CD1c-positive myeloid dendritic cell (primary cell): ENCODE measurements at regions not wholly inside any gene's neighbourhood (a gene's known extent, or its start where the extent isn't known, plus 50 kb on each side); places are given as distances from the start of the nearest gene placed in this dataset.
"Not testable (repeated sequence)": the region's sequence is repeated elsewhere in the genome, so short reads cannot be mapped to it uniquely, and the experiment has no call there.

Source experiments
- DNase-seq: peaks from one replicate; pipeline ENCODE4 v3.0.0-alpha.2; 2016; ENCODE audit errors: extremely low spot score

- DNase-seq, result no peak
Measured at GRCh38 chr13:58343076-58343475, 711.5 kb downstream of the PCDH17 start.

- not testable (repeated sequence) for DNase-seq
Measured at GRCh38 chr13:58352100-58352499, 720.6 kb downstream of the PCDH17 start.

GRCh38 chr13:58369936-58370335 is 738.4 kb downstream of the PCDH17 start:
- no peak for DNase-seq

GRCh38 chr13:58376349-58376748 is 744.8 kb downstream of the PCDH17 start:
- no peak for DNase-seq

- no peak for DNase-seq
Measured at GRCh38 chr13:58376775-58377174, 745.2 kb downstream of the PCDH17 start.

GRCh38 chr13:58379221-58379620 is 747.7 kb downstream of the PCDH17 start:
- DNase-seq, result no peak

- DNase-seq, result not testable (repeated sequence)
Measured at GRCh38 chr13:58385336-58385735, 753.8 kb downstream of the PCDH17 start.

- no peak for DNase-seq
Measured at GRCh38 chr13:58397596-58398387, 766.2 kb downstream of the PCDH17 start.

GRCh38 chr13:58399263-58399662 is 767.7 kb downstream of the PCDH17 start:
- DNase-seq, result no peak

GRCh38 chr13:58406545-58406944 is 775.0 kb downstream of the PCDH17 start:
- DNase-seq, result no peak

- DNase-seq, result no peak
Measured at GRCh38 chr13:58429917-58430316, 798.4 kb downstream of the PCDH17 start.

GRCh38 chr13:58434943-58435342 is 803.4 kb downstream of the PCDH17 start:
- no peak for DNase-seq

- no peak for DNase-seq
Measured at GRCh38 chr13:58437427-58437826, 805.9 kb downstream of the PCDH17 start.

GRCh38 chr13:58446979-58447378 is 815.4 kb downstream of the PCDH17 start:
- no peak for DNase-seq

GRCh38 chr13:58452123-58452623 is 820.6 kb downstream of the PCDH17 start:
- DNase-seq, result no peak

GRCh38 chr13:58455094-58455493 is 823.5 kb downstream of the PCDH17 start:
- DNase-seq, result no peak

- DNase-seq, result no peak
Measured at GRCh38 chr13:58461217-58461616, 829.7 kb downstream of the PCDH17 start.

GRCh38 chr13:58463841-58464240 is 832.3 kb downstream of the PCDH17 start:
- no peak for DNase-seq

- DNase-seq, result no peak
Measured at GRCh38 chr13:58467176-58467575, 835.6 kb downstream of the PCDH17 start.

GRCh38 chr13:58472483-58472882 is 840.9 kb downstream of the PCDH17 start:
- no peak for DNase-seq

- DNase-seq, result no peak
Measured at GRCh38 chr13:58474581-58474980, 843.0 kb downstream of the PCDH17 start.

- no peak for DNase-seq
Measured at GRCh38 chr13:58476206-58476918, 844.8 kb downstream of the PCDH17 start.

- no peak for DNase-seq
Measured at GRCh38 chr13:58478858-58479257, 847.3 kb downstream of the PCDH17 start.
